Activated naive CD4-positive, alpha-beta T cell treated with Interleukin-2 at 50 U/mL for 16 hours (primary cell): ENCODE measurements at regions not wholly inside any gene's neighbourhood (a gene's known extent, or its start where the extent isn't known, plus 50 kb on each side); places are given as distances from the start of the nearest gene placed in this dataset.
"Not testable (repeated sequence)": the region's sequence is repeated elsewhere in the genome, so short reads cannot be mapped to it uniquely, and the experiment has no call there.

Experiments used
- DNase-seq: peaks from one replicate; pipeline ENCODE4 v3.0.0-alpha.2; 2020

- no peak for DNase-seq
Measured at GRCh38 chr10:63675171-63675570, 154.0 kb downstream of the REEP3 start.

GRCh38 chr10:63677001-63677400 lies 155.8 kb downstream of the REEP3 start:
- DNase-seq = no peak

DNA sequence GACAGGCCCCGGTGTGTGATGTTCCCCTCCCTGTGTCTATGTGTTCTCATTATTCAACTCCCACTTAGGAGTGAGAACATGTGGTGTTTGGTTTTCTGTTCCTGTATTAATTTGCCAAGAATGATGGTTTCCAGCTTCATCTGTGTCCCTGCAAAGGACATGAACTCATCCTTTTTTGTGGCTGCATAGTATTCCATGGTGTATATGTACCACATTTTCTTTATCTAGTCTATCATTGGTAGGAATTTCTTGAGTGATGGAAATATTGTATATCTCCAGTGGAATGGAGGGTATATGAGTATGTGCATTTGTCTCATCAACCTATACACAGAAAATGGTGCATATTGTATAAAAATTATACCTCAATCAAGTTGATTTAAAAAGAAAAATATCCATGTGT lies 159.3 kb downstream of the REEP3 start:
- DNase-seq = not testable (repeated sequence)

- no peak for DNase-seq
Measured at GRCh38 chr10:63681993-63682697, 160.9 kb downstream of the REEP3 start.

DNA sequence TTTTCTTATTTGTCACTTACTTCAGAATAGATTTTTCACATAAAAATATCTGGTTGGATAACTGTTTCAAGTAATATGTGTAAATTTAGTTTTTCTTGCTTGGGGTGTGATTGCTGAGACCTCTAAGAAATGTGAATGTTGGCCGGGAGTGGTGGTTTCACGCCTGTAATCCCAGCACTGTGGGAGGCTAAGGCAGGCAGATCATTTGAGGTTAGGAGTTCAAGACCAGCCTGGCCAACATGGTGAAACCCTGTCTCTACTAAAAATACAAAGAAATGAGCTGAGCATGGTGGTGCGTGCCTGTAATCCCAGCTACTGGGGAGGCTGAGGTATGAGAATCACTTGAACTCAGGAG lies 161.5 kb downstream of the REEP3 start:
- not testable (repeated sequence) for DNase-seq

- no peak for DNase-seq
Measured at GRCh38 chr10:63683223-63683622, 162.0 kb downstream of the REEP3 start.

- no peak for DNase-seq
Measured at GRCh38 chr10:63683686-63684085, 162.5 kb downstream of the REEP3 start.

- no peak for DNase-seq
Measured at GRCh38 chr10:63684257-63684936, 163.2 kb downstream of the REEP3 start.

GRCh38 chr10:63689768-63690167 lies 168.6 kb downstream of the REEP3 start:
- DNase-seq = no peak

GRCh38 chr10:63692220-63692896 lies 171.2 kb downstream of the REEP3 start:
- DNase-seq = no peak

- not testable (repeated sequence) for DNase-seq
Measured at GRCh38 chr10:63693021-63693420, 171.8 kb downstream of the REEP3 start.

DNA sequence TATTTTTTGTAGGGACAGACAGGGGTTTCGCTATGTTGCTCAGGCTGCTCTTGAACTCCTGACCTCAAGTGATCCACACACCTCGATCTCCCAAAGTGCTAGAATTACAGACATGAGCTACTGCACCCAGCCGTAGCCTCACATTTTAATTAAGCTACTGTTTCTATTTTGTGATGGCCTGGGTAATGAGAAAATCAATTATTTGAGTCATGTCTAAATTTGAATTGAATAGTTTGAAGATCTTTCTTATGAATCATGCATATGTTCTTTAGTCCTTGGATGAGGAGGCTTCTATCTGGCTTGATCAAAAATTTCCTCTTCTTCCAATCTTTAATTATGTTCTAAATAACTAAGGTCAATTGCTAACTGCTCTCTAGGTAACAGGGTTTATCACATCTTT lies 175.0 kb downstream of the REEP3 start:
- no peak for DNase-seq

GRCh38 chr10:63697956-63698786 lies 177.0 kb downstream of the REEP3 start:
- no peak for DNase-seq

GRCh38 chr10:63698787-63699150 lies 177.6 kb downstream of the REEP3 start:
- no peak for DNase-seq

DNA sequence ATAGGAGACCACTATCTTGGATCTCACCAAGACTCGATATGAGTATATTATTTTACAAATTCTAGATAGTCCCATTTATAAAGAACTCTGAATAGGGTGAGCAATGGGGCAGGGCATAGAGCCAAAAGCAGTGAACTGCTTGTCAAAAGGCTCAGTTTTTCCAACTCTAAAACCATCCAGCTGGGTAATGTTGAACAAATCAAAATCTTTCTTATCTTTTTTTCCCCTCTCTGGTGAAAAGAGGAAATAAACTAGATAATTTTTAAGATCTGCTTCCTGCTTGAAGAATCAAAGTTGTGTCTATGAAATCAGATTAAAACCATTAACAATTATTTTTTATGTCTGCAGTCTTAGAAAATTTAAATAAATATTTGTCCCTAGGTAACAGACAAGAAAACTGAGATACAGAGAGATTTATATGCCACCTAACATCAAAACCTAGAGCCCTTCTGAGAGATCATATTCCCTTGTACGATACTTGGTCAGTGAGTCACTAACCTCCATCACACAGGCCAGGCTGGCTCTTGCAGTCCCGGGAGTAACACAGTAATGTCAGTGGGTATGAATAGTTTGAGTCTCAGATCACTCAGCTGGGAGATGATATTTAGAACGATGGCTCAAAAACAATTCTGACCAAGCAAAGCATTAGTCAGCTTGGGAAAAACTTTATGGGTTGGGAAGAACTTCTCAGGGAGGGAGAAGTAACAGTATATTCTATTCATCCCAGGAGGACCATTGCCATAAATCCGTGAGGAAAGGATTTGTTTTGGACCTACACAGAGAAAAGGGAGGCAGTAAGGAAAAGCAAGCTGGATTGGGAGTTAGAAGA lies 178.8 kb downstream of the REEP3 start:
- DNase-seq = peak; percentile 30

- no peak for DNase-seq
Measured at GRCh38 chr10:63700631-63701156, 179.5 kb downstream of the REEP3 start.

DNA sequence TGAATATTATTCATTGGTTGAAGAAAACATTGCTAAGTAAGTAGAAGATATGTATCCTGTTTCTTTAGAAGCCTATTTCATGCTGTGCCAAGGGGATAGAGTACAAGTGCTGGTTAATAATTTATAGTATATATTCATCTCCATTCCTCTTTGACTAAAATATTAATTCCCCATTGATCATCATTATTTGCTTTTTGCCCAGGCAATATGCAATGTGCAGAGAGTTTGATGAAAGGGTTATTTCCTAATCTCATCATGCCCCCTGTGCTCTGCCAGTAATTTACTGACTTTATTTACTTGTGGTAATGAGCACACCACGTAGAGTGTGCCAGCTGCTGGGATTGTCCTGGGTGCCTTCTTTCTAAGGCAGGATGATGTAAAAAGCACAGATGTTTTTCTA lies 180.9 kb downstream of the REEP3 start:
- no peak for DNase-seq

DNA sequence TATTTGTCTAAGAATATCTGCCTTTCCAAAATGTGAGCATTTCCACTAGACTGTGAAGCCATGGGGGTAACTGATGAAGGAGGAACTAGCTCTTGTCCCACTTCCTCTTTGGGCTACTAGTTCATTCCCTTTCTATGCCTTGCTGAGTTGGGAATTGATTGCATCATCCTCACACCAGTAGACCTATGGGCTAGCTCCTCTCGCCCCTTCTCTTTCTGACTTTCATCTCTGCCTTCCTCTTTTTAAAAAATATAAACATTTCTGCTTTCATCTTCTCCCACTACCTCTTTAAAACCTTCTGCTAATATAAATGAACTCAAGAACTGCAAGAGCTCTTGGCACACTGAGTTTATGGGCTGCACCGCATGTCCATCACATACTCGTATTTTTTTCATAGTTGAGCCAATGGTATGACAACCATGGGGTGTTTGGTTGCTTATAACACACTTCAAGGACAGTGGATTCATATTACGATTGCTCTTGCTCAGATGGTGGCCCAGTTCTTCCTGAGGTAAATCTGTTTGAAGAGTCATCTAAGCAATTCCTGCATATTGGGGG lies 182.0 kb downstream of the REEP3 start:
- no peak for DNase-seq

- no peak for DNase-seq
Measured at GRCh38 chr10:63703740-63704345, 182.6 kb downstream of the REEP3 start.

- DNase-seq = peak; percentile 22
Measured at GRCh38 chr10:63707254-63707910, 186.2 kb downstream of the REEP3 start.

DNA sequence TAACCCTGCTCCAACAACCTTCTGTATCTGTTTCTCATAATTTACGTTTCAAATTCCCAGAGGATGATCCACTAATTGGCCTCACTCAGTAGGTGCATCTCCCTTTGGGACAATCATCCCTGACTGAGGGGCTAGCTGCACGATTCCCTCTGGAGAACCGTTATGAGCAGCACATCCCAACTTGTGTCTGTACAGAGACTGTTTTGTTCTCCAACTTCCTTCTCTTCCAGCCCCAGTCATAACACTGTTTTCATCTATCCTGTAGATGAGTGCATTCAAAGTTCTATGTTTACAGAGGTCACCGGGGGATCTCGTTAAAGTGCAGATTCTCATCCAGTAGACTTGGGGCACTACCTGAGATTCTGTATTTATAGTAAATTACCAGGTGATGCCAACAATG lies 187.2 kb downstream of the REEP3 start:
- no peak for DNase-seq
